NCI-H2029 treated with DMSO at 0.1 percent for 48 hours (cell line): ENCODE measurements at regions not wholly inside any gene's neighbourhood (a gene's known extent, or its start where the extent isn't known, plus 50 kb on each side); places are given as distances from the start of the nearest gene placed in this dataset.

Source experiments
- DNase-seq: peaks from one replicate; lab custom pipeline; 2025; lab: John Stamatoyannopoulos, UW

DNA sequence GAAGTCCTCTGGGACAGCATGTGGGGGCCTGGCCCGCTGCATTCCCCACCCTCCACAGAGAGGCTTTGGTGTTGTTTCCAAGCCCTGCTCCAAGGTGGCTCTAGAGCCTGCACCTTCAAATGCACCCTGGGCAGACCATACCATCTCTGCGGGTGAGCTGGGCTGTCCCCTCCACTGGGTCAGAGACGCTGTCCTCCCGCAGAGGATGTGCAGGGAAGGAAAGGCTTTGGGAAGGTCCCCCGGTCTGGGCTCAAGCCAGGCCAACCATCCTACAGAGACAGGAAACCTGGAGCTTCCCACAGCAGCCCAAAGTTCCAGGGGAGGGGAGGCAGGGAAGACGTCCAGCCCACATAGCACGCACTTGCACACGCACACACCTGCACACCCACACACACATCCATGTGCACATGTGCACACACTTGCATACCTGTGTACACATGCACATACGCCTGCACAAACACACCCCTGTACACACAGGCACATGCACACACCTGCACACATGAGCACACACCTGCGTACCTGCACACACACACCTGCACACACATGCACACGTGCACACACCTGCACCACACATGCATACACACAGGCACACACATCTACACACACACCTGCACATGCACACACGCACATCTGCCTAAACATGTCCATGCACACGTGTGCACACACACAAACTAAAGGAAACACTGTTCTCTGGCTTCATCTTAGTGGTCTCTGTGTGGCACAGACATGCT lies 155.4 kb downstream of the ERMARD start:
- DNase-seq = no peak

DNA sequence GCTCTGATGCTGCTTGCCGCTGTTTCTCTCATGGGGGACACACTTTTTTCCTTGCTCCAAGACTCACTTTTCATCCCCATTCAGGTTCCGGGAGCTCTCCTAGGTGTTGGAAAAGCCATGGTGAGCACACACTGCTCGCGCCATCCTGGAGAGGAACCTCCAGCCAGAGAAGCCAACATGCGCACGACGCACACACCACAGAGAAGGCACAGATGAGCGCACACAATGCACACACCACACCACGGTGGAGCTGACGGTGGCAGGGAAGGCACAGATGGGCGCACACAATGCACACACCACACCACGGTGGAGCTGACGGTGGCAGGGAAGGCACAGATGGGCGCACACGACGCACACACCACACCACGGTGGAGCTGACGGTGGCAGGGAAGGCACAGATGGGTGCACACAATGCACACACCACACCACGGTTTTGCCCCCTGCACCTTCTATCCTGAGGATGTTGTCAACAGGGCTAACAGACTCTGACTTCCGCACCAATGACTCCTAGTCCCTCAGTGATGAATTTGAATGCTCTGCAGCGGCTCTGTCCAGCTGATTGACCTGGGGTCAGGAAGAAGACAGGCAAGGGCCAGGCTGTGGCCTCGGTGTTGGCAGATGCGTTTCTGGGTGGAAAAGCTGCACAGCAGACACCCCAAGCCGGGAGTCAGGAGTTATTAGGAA lies 154.7 kb downstream of the ERMARD start:
- no peak for DNase-seq

DNA sequence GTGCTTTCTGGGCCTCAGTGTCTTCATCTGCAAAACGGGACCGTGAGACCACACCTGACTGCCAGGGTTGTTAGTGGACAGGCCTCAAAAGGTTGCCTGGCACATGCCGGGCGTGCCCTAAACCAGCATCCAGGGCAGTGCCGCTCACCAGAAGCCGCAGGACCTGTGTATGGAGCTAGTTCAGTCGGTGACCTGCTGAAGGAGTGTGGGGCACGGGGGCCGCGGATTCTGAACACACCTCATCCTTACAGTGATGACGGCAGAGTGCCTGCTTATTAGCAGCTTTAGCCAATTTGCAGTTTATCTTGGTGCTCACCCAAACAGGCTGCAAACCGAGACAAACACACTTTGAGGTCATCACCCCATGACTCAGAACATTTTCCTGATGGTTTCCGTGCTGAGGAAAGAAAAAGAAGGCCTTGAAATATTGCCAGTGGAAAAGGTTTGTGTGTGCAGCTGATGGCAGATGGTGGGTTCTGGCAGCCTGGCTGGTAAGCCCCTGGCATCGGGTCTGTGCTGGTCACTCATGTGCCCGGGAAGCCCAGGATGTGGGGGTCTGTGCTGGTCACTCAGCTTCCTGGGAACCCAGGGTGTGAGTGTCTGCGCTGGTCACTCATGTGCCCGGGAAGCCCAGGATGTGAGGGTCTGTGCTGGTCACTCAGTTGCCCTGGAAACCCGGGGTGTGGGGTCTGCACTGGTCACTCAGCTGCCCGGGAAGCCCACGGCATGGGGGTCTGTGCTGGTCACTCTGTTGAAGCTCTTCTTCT lies 153.8 kb downstream of the ERMARD start:
- DNase-seq = no peak

DNA sequence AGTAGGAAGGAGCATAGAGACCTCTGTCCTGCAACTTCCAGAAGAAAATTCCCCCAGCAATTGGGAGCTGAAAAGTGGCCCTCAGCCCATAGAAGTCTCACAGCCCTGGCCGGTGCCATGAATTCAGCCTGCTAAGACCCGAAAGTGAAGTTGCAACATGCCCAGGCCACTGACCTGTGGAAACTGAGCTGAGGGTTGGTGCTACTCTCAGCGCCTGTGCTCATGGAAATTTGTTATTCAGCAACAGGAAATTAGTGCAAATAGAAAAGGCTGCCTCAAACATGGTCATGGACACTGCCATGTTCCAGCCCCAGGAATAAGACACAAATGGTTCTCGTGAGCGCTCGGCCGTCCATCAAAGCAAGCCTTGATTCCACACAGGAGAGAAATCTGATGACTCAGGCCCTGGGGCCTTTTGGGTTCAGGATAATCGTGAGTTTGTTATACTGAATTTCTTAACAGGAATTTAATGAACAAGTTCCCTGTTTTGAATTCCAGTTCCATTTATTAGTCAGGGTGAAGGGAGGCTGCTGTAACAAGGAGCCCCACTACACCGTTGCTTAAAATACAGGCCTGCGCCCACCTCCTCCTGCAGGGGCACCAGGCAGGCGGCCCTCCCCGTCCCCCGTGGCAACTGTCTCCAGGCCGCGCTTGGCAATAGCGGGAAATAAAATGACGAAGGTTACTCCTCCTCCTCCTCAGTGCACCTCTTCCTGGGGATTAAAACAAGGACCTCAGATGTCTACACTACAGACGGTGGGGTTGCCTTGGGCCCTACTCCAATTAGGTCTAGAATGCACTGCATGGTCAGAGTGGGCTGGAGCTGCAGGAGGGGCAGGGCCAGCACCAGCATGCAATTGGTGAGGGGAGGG lies 152.9 kb downstream of the ERMARD start:
- DNase-seq = no peak

DNA sequence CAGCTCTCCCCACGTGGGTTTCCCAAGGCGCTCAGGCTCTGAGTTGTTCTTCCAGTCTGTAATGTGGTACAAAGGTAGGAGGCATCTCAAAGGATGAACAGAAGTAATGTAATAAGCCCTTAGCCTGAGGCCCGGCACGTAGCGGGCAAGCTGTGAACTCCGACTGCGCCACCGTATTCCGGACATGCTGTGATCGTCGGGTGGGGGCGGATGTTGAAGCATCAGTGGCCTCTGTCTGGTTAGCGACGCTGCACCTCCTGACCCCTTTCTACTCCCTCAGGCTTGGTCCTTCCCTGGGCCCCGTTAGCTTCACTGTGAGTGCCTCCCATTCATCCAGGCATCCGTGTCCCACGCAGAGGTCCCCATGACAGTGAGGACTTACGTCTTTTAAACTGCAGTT lies 151.7 kb downstream of the ERMARD start:
- DNase-seq = no peak

DNA sequence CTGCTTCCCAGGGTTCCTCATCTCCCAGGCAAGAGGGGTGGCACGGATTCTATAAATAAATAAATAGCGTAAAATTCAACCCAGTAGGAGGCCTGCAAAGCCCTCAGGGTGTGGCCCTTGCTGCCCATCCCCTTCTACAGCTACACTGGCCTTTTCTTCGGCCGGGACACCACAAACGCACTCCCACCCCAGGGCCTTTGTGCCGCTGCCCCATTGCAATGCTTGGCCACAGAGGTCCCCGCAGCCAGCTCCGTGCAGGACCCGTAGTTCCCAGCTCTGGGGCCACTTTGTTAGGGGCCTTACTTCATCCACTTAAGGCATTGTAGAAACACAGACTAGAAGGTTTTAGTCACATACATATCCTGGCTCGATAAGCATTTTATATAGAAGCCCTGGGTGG lies 151.2 kb downstream of the ERMARD start:
- no peak for DNase-seq

DNA sequence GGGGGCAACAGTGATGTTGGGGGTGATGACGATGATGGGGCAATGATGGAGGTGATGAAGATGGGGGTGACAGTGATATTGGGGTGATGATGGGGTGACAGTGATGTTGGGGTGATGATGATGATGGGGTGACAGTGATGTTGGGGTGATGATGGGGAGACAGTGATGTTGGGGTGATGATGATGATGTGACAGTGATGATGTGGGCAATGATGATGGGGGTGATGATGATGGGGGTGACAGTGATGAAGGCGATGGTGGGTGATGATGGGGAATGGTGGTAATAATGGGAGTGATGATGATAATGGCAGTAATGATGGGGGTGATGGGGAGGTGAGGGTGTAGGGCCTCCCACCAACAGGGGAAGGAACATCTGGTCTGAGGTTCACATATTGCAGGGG lies 150.6 kb downstream of the ERMARD start:
- no peak for DNase-seq

DNA sequence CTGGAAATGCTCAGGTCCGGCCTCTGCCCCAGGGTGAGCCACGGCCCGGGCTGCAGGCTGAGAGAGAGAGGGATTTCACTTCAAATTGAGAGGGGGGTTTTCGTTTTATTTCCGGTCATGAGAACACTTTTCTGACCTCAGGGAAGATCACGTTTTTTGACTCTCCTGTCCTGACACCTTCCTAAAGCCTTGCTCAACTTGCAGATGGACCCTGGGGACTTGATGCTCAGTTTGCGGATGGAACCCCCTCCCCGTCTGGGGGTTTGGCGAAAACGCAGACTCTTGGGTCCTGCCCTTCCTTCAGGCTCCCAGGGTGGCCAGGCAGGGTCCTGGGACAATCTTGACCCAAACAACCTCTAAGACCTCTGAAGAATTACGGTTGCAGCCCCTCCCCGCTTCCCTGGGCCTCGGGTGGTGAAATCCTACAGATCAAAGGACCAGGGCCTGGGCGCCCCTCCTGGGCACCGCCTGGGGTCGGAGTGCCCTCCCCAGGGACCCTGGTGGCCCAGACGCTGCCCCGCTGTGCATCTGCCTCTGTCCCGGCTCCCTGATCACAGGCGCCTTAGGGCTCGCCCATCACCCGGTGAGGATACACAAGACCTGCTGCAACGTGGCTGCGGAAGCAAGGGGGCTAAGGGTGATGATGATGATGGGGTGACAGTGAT lies 148.2 kb downstream of the ERMARD start:
- DNase-seq = no peak

DNA sequence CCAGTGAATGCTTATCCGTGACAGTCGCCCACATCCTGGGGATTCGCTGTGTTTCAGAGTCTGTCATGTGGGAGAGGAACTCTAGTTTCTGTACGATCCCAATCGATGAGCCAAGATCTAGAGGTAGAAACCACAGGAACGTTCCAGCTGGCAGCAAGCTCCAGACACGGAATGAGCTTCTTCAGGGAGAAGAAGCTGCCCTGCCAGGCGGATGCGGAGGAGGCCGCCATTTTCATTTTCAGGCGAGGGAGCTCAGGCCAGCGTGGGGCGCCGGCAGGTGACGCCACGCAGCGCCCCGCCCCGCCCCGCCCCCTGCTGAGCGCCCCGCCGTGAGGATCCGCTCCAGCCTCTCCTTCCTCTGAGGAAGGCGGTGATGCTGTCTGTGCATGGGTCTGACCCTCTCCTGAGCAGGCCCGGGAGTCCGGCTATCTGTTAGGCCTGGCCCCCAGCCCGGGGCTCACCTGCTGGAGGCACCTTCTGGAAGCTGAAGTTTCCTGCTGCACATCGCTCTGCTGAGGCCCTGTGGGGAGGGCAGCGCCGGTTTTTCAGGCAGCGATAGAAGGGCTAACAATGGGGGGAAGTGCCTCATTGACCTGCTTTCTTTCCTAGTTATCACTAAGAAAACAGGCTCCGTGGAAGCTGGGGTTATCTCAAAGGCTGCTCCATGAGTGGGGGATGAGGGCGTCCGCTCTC lies 147.5 kb downstream of the ERMARD start:
- DNase-seq = no peak

DNA sequence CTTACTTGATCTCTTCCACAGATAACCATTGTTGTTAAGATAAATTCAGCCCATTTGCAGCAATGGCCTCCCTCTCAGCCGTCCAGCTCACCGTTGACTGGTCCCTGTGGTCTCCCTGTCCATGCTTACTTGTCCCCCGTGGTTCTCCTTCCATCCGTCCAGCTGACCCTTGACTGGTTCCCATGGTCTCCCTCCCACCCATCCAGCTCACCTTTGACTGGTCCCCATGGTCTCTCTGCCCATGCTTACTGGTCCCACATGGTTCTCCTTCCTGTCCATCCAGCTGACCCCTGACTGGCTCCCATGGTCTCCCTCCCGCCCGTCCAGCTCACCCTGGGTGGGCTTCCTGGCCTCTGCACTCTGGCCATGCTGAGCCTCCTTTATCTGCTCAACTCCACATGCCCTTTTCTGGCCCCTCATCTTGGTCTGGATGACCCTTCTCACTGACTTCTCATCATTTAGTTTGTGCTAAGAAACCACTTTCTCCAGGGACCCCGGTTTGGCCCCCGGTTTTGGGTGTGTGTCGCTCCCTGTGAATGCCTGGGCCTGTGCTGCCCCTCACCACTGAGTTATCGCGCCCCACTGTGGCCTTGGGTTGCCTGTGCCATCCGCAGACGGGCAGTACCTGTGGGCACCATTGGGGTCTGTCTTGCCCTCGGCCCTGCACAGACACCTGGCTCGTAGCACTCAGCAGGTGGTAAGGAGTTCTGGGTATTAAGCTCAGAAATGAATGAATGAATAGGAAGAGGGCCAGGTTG lies 146.4 kb downstream of the ERMARD start:
- DNase-seq = no peak

DNA sequence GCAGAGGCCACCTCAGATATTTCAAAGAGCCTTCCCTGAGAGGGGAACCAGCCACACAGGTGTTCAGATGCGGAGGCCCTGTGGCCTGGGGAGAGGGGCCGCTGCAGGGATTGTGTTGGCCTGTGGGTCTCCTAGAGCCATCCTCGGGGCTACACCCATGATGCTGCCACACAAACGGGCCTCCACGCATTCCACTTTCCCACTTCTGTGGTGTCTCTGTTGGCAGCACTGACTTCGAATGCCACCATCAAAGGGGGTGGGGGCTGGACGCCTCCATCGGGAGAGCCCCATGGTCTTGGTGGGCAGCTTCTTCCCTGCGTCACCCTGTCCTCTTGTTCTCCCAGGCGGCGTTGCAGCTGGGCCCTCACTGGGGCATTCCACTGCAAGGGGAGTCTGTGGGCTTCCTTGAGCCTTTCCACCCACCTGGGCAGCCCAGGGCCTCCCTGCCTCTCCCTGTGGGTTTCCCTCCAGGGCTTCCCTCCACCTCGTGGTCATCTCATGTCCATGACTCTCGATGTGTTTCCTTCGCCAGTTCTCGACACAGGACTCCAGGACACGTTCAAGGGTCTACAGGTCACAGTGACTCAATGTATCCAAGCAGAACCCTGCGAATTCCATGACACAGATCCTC lies 145.5 kb downstream of the ERMARD start:
- no peak for DNase-seq

DNA sequence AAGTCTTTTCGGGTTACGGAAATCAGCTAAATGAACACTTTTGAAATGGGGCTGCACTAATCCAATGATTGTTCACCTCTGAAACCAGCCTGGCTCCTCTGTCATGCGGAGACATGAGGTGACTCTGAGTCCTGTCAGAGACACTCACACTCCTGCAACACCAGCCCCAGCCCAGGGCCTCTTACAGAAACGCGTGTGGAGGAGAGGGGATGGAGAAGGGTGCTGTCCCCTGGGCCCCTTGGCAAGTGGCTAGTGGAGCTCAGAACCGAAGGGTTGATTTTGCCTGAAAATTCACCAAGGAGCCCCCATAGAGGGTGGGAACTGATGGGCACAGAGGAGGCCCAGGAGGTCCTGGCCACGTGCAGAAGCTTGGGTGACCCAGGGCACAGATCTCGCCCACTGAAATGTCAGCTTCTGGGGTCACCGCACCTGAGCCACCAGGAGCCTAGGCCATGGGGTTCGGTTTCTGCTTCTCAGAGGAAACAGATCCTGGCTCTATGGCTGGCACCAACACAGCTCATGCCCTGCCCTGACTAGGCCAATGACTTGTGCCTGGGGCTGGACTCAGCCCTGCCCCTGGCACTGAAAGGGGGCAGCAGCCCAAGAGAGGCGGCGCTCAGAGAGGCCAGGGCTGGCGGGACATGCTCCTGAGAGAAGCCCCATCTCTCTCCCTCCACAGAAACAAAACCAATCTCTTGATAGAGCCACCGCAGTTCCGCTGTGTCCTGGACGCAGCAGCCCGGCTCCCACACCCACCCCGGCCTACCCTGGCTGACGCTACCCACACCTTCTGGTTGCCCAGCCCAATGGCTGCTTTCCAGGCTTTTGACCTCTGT lies 144.7 kb downstream of the ERMARD start:
- no peak for DNase-seq

DNA sequence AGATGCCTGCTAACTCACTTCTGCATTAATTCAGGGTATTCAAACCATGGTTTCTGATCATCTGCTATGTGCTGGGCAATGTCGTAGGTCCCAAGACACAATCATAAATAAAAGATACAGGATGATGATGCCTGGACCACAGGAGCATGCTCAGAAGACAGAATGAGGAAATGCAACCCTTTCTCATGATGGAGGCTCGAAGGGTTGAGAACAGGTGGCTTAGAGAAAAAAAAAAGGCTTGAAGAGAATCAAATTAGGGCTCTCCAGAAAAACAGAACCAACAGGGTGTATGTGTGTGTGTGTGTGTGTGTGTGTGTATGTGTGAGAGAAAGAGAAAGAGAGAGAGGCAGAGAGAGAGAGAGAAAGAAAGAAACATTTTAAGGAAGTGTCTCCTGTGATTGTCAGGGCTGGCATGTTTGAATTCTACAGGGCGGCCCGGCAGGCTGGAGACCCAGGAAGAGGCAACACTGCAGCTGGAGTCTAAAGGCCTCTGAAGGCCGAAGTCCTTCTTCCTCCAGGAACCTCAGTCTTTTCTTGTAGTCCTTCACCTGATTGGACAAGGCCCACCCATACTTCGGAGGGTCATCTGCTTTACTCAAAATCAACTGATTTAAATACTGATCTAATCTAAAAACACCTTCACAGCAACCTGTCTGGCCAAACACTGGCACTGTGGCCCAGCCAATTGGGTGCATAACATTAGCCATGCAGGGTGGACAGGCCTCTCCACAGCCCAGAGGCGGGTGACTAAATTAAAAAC lies 143.8 kb downstream of the ERMARD start:
- no peak for DNase-seq

DNA sequence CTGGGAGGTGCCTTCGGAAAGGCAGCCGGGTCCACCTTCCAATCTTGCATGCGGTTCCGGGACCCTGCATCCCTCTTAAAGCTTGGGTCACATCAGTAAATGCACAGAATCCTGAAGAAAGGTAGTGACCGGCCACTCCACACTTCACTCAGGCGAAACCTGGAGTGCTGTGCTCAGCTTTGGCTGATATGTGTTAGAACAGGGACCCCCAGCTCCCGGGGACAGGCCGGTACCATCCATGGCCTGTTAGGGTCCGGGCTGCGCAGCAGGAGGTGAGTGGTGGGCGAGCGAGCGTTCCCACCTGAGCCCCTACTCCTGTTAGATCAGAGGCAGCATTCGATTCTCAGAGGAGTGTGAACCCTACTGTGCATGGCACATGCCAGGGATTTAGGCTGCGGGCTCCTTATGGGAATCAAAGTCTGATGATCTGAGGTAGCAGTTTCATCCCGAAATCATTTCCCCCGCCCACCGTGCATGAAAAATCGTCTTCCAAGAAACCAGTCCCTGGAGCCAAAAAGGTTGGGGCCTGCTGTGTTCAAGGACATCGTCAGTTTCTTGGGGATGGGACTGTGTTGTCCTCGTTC lies 143.0 kb downstream of the ERMARD start:
- DNase-seq = no peak

DNA sequence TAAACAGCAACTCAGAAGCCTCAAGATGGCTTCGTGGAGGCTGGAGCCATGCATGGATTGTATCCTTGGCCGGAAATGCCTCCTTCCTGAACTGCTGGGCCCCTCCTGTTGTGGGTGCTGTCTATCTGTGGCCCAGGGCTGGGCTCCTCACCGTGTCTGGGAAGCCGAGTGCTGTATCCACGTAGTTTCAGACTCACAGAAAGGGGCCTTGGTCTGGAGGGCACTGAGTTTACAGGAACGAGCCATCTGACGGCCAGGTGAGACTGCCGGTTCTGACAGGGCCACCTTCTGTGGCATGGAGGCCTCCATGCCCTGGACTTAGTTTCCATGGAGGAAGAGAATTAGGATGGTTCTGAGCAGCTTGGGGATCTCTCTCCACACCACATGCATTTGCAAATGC lies 142.2 kb downstream of the ERMARD start:
- no peak for DNase-seq

DNA sequence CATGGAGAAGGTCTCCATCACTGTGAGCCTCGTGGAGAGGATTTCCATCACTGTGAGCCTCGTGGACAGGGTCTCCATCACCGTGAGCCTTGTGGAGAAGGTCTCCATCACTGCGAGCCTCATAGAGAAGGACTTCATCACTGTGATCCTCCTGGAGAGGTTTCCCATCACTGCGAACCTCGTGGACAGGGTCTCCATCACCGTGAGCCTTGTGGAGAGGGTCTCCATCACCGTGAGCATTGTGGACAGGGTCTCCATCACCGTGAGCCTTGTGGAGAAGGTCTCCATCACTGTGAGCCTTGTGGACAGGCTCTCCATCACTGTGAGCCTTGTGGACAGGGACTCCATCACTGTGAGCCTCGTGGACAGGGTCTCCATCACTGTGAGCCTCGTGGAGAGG lies 140.4 kb downstream of the ERMARD start:
- DNase-seq = no peak

DNA sequence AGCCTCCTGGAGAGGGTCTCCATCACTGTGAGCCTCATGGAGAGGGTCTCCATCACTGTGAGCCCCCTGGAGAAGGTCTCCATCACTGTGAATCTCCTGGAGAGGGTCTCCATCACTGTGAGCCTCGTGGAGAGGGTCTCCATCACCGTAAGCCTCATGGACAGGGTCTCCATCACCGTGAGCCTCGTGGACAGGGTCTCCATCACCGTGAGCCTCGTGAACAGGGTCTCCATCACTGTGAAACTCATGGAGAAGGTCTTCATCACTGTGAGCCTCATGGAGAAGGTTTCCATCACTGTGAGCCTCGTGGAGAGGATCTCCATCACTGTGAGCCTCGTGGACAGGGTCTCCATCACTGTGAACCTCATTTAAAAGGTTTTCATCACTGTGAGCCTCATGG lies 140.0 kb downstream of the ERMARD start:
- DNase-seq = no peak

DNA sequence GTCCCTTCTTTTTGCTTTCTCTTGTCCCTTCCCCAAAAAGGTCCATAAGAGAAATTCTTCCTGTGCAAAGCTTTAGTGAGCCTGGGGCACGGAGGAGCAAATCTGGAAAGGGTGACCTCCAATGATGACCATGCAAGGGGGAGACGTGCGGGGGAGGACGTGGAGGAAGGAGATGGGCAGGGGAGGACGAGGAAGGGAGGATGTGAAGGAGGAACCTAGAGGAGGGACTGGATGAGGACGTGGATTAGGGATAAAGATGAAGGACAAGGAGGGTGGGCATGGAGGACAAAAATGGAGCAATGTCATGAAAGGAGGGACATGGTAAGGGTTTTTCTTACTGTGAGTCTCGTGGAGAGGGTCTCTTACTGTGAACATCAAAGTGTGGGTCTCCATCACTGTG lies 139.5 kb downstream of the ERMARD start:
- DNase-seq = no peak
